HG03139 (cell line): ENCODE measurements at regions not wholly inside any gene's neighbourhood (a gene's known extent, or its start where the extent isn't known, plus 50 kb on each side); places are given as distances from the start of the nearest gene placed in this dataset.
"Not testable (repeated sequence)": the region's sequence is repeated elsewhere in the genome, so short reads cannot be mapped to it uniquely, and the experiment has no call there.

Source experiments
- ATAC-seq: cut with Tn5 transposase; IDR thresholded peaks from one replicate; pipeline ENCODE4 v1.9.1; 2021; ENCODE audit not compliant: unreplicated experiment

- no peak for ATAC-seq
Observed at GRCh38 chr22:26804315-26804714, 146.9 kb downstream of the MIAT start.

- no peak for ATAC-seq
Observed at GRCh38 chr22:26804911-26805539, 147.6 kb downstream of the MIAT start.

GRCh38 chr22:26806445-26807175, 149.2 kb downstream of the MIAT start:
- no peak for ATAC-seq

GRCh38 chr22:26811647-26811992, 154.2 kb downstream of the MIAT start:
- no peak for ATAC-seq

- no peak for ATAC-seq
Observed at GRCh38 chr22:26812731-26813130, 155.3 kb downstream of the MIAT start.

- ATAC-seq: no peak
Observed at GRCh38 chr22:26816726-26817125, 159.3 kb downstream of the MIAT start.

- no peak for ATAC-seq
Observed at GRCh38 chr22:26817926-26818325, 160.5 kb downstream of the MIAT start.

GRCh38 chr22:26821854-26822253, 164.5 kb downstream of the MIAT start:
- no peak for ATAC-seq

- ATAC-seq: no peak
Observed at GRCh38 chr22:26822313-26822712, 164.9 kb downstream of the MIAT start.

- ATAC-seq: no peak
Observed at GRCh38 chr22:26823966-26824365, 166.6 kb downstream of the MIAT start.

GRCh38 chr22:26825960-26826935, 168.9 kb downstream of the MIAT start:
- no peak for ATAC-seq

- ATAC-seq: no peak
Observed at GRCh38 chr22:26827611-26828010, 170.2 kb downstream of the MIAT start.

GRCh38 chr22:26828311-26828710, 170.9 kb downstream of the MIAT start:
- no peak for ATAC-seq

GRCh38 chr22:26830837-26831236, 173.4 kb downstream of the MIAT start:
- ATAC-seq: no peak

- no peak for ATAC-seq
Observed at GRCh38 chr22:26835023-26835422, 177.6 kb downstream of the MIAT start.

- ATAC-seq: no peak
Observed at GRCh38 chr22:26835929-26836528, 178.6 kb downstream of the MIAT start.

- ATAC-seq: no peak
Observed at GRCh38 chr22:26837784-26838470, 180.5 kb downstream of the MIAT start.

GRCh38 chr22:26838471-26838825, 181.1 kb downstream of the MIAT start:
- no peak for ATAC-seq

- ATAC-seq: no peak
Observed at GRCh38 chr22:26839216-26839615, 181.8 kb downstream of the MIAT start.

GRCh38 chr22:26840770-26841169, 183.4 kb downstream of the MIAT start:
- not testable (repeated sequence) for ATAC-seq

GRCh38 chr22:26842103-26842502, 184.7 kb downstream of the MIAT start:
- ATAC-seq: no peak
